Prostate gland (tissue), 2 donors: ENCODE measurements at regions not wholly inside any gene's neighbourhood (a gene's known extent, or its start where the extent isn't known, plus 50 kb on each side); places are given as distances from the start of the nearest gene placed in this dataset.

Experiments
- DNase-seq: peaks from one replicate; pipeline ENCODE4 v3.0.0-alpha.2; 2019; ENCODE audit warnings: low spot score
- H3K27ac ChIP-seq, 2 donors: fragments of 200-600 bp; sonication (generic); 2 replicates each; pipeline ENCODE4 v1.5.1; 2017 to 2019
- H3K27me3 ChIP-seq: fragments of 200-600 bp; sonication (generic); replicated peaks from 2 replicates; pipeline ENCODE4 v1.5.1; 2019; ENCODE audit not compliant: insufficient read depth
- H3K36me3 ChIP-seq, 2 donors: fragments of 200-600 bp; sonication (generic); 1 replicate in 1 of 2; 2 replicates in 1 of 2; pipeline versions ENCODE4 v1.5.1 to v1.8.1; 2017 to 2019
- H3K4me1 ChIP-seq: fragments of 200-600 bp; sonication (generic); replicated peaks from 2 replicates; pipeline ENCODE4 v1.5.1; 2019
- H3K4me3 ChIP-seq, 2 donors: fragments of 200-600 bp; sonication (generic); 2 replicates each; pipeline ENCODE4 v1.5.1; 2017 to 2019
- H3K9me3 ChIP-seq: fragments of 200-600 bp; sonication (generic); 2 replicates; pipeline ENCODE4 v1.5.1; 2017
- POLR2A ChIP-seq: fragments of 450-650 bp; IDR thresholded peaks from one replicate; pipeline ENCODE4 v1.6.1; 2016; ENCODE audit warnings: antibody characterized with exemption, mild to moderate bottlenecking
- POLR2AphosphoS5 ChIP-seq: sonication (generic); formaldehyde crosslinking; IDR thresholded peaks from one replicate; pipeline ENCODE4 v1.6.1; 2017; ENCODE audit warnings: antibody characterized with exemption
- WGBS: methylation state at CpG from one replicate; pipeline ENCODE4 v1.1.5; 2018; 5-methylcytosine and 5-hydroxymethylcytosine counted together
- intact Hi-C: fragments of 100-400 bp; cut with DNase I; formaldehyde crosslinking; loops from one replicate; pipeline ENCODE4 v1.14.2; 2022
- TF ChIP-seq, protein P1 (sequence below), 4 experiments: fragments of 200-600 bp in 2 of 4; fragments of 450-650 bp in 2 of 4; sonication (generic) in 2 of 4; IDR thresholded peaks; 1 replicate in 3 of 4; 2 replicates in 1 of 4; pipeline ENCODE4 v1.5.1; 2016 to 2019; ENCODE audit warnings: antibody characterized with exemption in 4 of 4, mild to moderate bottlenecking in 2 of 4, moderate library complexity in 2 of 4

GRCh38 chr16:20166531-20167235 lies 93.0 kb upstream of the GPR139 start:
- no peak overlapping the region for H3K27ac ChIP-seq
- H3K9me3 ChIP-seq: no peaks in the 10 kb centered on the region
- no peaks in the 10 kb centered on the region for H3K36me3 ChIP-seq
- intact Hi-C loops: no loop called here
- no peaks in the 10 kb centered on the region for H3K4me1 ChIP-seq
- WGBS: 78% methylated on average over 15 of the region's 15 CpGs
- TF ChIP-seq, protein P1, sequence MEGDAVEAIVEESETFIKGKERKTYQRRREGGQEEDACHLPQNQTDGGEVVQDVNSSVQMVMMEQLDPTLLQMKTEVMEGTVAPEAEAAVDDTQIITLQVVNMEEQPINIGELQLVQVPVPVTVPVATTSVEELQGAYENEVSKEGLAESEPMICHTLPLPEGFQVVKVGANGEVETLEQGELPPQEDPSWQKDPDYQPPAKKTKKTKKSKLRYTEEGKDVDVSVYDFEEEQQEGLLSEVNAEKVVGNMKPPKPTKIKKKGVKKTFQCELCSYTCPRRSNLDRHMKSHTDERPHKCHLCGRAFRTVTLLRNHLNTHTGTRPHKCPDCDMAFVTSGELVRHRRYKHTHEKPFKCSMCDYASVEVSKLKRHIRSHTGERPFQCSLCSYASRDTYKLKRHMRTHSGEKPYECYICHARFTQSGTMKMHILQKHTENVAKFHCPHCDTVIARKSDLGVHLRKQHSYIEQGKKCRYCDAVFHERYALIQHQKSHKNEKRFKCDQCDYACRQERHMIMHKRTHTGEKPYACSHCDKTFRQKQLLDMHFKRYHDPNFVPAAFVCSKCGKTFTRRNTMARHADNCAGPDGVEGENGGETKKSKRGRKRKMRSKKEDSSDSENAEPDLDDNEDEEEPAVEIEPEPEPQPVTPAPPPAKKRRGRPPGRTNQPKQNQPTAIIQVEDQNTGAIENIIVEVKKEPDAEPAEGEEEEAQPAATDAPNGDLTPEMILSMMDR (IDR thresholded peaks at IDR 0.05): no peak
- TF ChIP-seq POLR2A (no peak), POLR2AphosphoS5 (no peak)
- DNase-seq: no peak
- H3K27me3 ChIP-seq: no peaks in the 10 kb centered on the region
- no peak overlapping the region for H3K4me3 ChIP-seq

DNA sequence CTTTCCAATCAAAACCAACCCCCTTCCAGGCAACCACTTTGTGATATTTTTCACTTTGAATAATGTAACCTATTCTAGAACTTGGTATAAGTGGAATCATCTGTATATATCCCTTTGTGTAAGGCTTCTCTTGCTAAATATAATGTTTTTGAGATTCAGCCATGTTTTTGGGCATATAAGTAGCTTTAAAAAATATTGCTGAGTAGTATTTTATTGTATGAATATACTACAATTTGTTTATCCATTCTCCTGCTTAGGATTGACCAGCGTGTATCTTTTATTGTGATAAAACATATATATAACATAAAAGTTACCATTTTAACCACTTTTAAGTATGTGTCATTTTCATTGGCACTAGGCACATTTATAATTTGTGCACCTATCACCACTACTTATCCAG lies 79.8 kb upstream of the GPR139 start:
- DNase-seq: no peak
- no peaks in the 10 kb centered on the region for H3K36me3 ChIP-seq
- no peaks in the 10 kb centered on the region for H3K9me3 ChIP-seq
- H3K27me3 ChIP-seq: no peaks in the 10 kb centered on the region
- TF ChIP-seq POLR2AphosphoS5 (no peak), POLR2A (no peak)
- TF ChIP-seq, protein P1 (IDR thresholded peaks at IDR 0.05): no peak
- intact Hi-C loops: no loop called here
- no peak overlapping the region for H3K4me3 ChIP-seq
- no peak overlapping the region for H3K27ac ChIP-seq
- 81% methylated on average over 1 of the region's 1 CpG for WGBS
- H3K4me1 ChIP-seq: no peaks in the 10 kb centered on the region

- no peak for DNase-seq
- Histone ChIP-seq H3K27me3 (no peaks in the 10 kb centered on the region), H3K36me3 (no peaks in the 10 kb centered on the region), H3K27ac (no peak overlapping the region), H3K4me1 (no peaks in the 10 kb centered on the region), H3K9me3 (no peaks in the 10 kb centered on the region), H3K4me3 (no peak overlapping the region)
- intact Hi-C loops: no loop called here
- 72% methylated on average over 5 of the region's 5 CpGs for WGBS
- no peak for TF ChIP-seq POLR2AphosphoS5
- TF ChIP-seq, protein P1 (IDR thresholded peaks at IDR 0.05): no peak
- TF ChIP-seq POLR2A: no peak
Observed at GRCh38 chr16:20147091-20147490, 73.4 kb upstream of the GPR139 start.

DNA sequence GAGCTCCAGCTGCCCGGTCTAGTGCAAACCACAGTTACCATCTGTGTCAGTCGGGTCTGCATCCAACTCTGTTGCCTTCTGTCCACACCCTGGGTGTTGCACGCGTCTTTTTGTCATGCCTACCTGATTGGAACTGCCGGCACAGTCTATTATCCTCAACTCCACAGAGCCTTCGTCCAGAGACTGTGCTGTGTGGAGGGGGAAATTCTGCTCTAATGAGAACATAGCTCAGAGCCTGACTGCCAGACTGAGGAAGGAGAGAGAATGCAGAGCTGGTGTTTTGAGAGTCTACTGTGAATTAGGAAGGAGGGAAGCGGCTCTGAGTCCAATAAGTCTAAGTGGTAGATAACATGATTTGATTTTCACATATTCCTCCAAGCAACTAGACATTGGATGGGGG lies 68.3 kb upstream of the GPR139 start:
- Histone ChIP-seq H3K36me3 (no peaks in the 10 kb centered on the region), H3K9me3 (no peaks in the 10 kb centered on the region), H3K27ac (no peak overlapping the region), H3K4me1 (no peaks in the 10 kb centered on the region), H3K27me3 (no peaks in the 10 kb centered on the region), H3K4me3 (no peak overlapping the region)
- TF ChIP-seq POLR2A: no peak
- TF ChIP-seq, protein P1 (IDR thresholded peaks at IDR 0.05): no peak
- no peak for TF ChIP-seq POLR2AphosphoS5
- WGBS: 71% methylated on average over 7 of the region's 7 CpGs
- intact Hi-C loops: no loop called here
- DNase-seq: no peak

GRCh38 chr16:20137909-20138308 lies 64.2 kb upstream of the GPR139 start:
- no peaks in the 10 kb centered on the region for H3K27me3 ChIP-seq
- no peaks in the 10 kb centered on the region for H3K9me3 ChIP-seq
- DNase-seq: no peak
- no peak for TF ChIP-seq POLR2AphosphoS5
- no peak for TF ChIP-seq POLR2A
- TF ChIP-seq, protein P1 (IDR thresholded peaks at IDR 0.05): no peak
- no peak overlapping the region for H3K27ac ChIP-seq
- 79% methylated on average over 2 of the region's 2 CpGs for WGBS
- intact Hi-C loops: no loop called here
- no peak overlapping the region for H3K4me3 ChIP-seq
- H3K4me1 ChIP-seq: no peaks in the 10 kb centered on the region
- H3K36me3 ChIP-seq: no peaks in the 10 kb centered on the region
